Neural cell (in vitro differentiated cells): ENCODE measurements at regions not wholly inside any gene's neighbourhood (a gene's known extent, or its start where the extent isn't known, plus 50 kb on each side); places are given as distances from the start of the nearest gene placed in this dataset.

Experiments used
- CTCF ChIP-seq: fragments of 450-650 bp; IDR thresholded peaks from 2 replicates; pipeline ENCODE4 v1.5.1; 2014; ENCODE audit warnings: antibody characterized with exemption, mild to moderate bottlenecking, moderate library complexity; ENCODE audit not compliant: poor library complexity, severe bottlenecking
- EP300 ChIP-seq: fragments of 450-650 bp; conservative IDR thresholded peaks from 2 replicates; pipeline ENCODE4 v1.6.1; 2014; ENCODE audit warnings: antibody characterized with exemption, mild to moderate bottlenecking, moderate library complexity; ENCODE audit not compliant: poor library complexity, severe bottlenecking
- EZH2 ChIP-seq: fragments of 200-600, 300-800 bp; shearing (Covaris generic), sonication (generic); IDR thresholded peaks from 2 replicates; pipeline ENCODE4 v1.6.1; 2014; ENCODE audit warnings: antibody characterized with exemption, low read length, borderline replicate concordance, mild to moderate bottlenecking; ENCODE audit not compliant: insufficient read depth, poor library complexity, severe bottlenecking
- MXI1 ChIP-seq: fragments of 450-650 bp; conservative IDR thresholded peaks from 2 replicates; pipeline ENCODE4 v1.6.1; 2014; ENCODE audit warnings: antibody characterized with exemption, mild to moderate bottlenecking; ENCODE audit not compliant: poor library complexity, severe bottlenecking
- POLR2AphosphoS5 ChIP-seq: IDR thresholded peaks from 2 replicates; pipeline ENCODE4 v1.6.1; 2012
- RAD21 ChIP-seq: fragments of 450-650 bp; conservative IDR thresholded peaks from 2 replicates; pipeline ENCODE4 v1.6.1; 2014; ENCODE audit warnings: antibody characterized with exemption, mild to moderate bottlenecking, moderate library complexity
- REST ChIP-seq: IDR thresholded peaks from 2 replicates; pipeline ENCODE4 v1.6.1; 2012; ENCODE audit warnings: borderline replicate concordance
- SMC3 ChIP-seq: fragments of 450-650 bp; conservative IDR thresholded peaks from 2 replicates; pipeline ENCODE4 v1.6.1; 2014; ENCODE audit warnings: antibody characterized with exemption, mild to moderate bottlenecking, moderate library complexity; ENCODE audit not compliant: poor library complexity
- TAF1 ChIP-seq: IDR thresholded peaks from 2 replicates; pipeline ENCODE4 v1.6.1; 2012; ENCODE audit warnings: low read depth

GRCh38 chr12:107593713-107594381, 91.8 kb upstream of the PWP1 start:
- no peak for TF ChIP-seq REST
- TF ChIP-seq CTCF: no peak
- TF ChIP-seq EP300: no peak
- no peak for TF ChIP-seq POLR2AphosphoS5
- TF ChIP-seq RAD21: no peak
- TF ChIP-seq EZH2: no peak
- no peak for TF ChIP-seq TAF1
- no peak for TF ChIP-seq SMC3
- no peak for TF ChIP-seq MXI1
